KMS-11 (cell line): ENCODE measurements at regions not wholly inside any gene's neighbourhood (a gene's known extent, or its start where the extent isn't known, plus 50 kb on each side); places are given as distances from the start of the nearest gene placed in this dataset.

Source experiments
- H2AFZ ChIP-seq: fragments of 200-600 bp; sonication (generic); 2 replicates; pipeline ENCODE4 v1.6.1; 2016; ENCODE audit warnings: antibody characterized with exemption, mixed run types, low read depth
- H3K27ac ChIP-seq: fragments of 200-600 bp; sonication (generic); 2 replicates; pipeline ENCODE4 v1.6.1; 2016; ENCODE audit warnings: mild to moderate bottlenecking, mixed run types
- H3K27me3 ChIP-seq: fragments of 200-600 bp; sonication (generic); 2 replicates; pipeline ENCODE4 v1.6.1; 2017; ENCODE audit warnings: mild to moderate bottlenecking, low read depth, mixed run types, moderate library complexity; ENCODE audit not compliant: insufficient read depth
- H3K36me3 ChIP-seq: fragments of 200-600 bp; sonication (generic); 2 replicates; pipeline ENCODE4 v1.6.1; 2017; ENCODE audit warnings: mild to moderate bottlenecking, mixed run types; ENCODE audit not compliant: insufficient read depth
- H3K4me1 ChIP-seq: fragments of 200-600 bp; sonication (generic); 2 replicates; pipeline ENCODE4 v1.6.1; 2016; ENCODE audit warnings: mild to moderate bottlenecking, low read depth, mixed run types; ENCODE audit not compliant: poor library complexity, severe bottlenecking
- H3K4me2 ChIP-seq: fragments of 200-600 bp; sonication (generic); 2 replicates; pipeline ENCODE4 v1.7.0; 2016; ENCODE audit warnings: mild to moderate bottlenecking, mixed run types
- H3K4me3 ChIP-seq: fragments of 200-600 bp; sonication (generic); IDR thresholded peaks from 2 replicates; pipeline ENCODE4 v1.6.1; 2017; ENCODE audit warnings: low read depth, low read length, mixed read lengths; ENCODE audit not compliant: insufficient read depth
- H3K79me2 ChIP-seq: fragments of 200-600 bp; sonication (generic); 2 replicates; pipeline ENCODE4 v1.6.1; 2016; ENCODE audit warnings: low read depth, mixed run types; ENCODE audit not compliant: insufficient read depth
- H3K9ac ChIP-seq: fragments of 200-600 bp; sonication (generic); 2 replicates; pipeline ENCODE4 v1.6.1; 2016; ENCODE audit warnings: mild to moderate bottlenecking, mixed run types
- H4K20me1 ChIP-seq: fragments of 200-600 bp; sonication (generic); 2 replicates; pipeline ENCODE4 v1.6.1; 2016; ENCODE audit warnings: mild to moderate bottlenecking, mixed run types; ENCODE audit not compliant: insufficient read depth
- TF ChIP-seq, protein P1 (sequence below): fragments of 200-600 bp; sonication (generic); conservative IDR thresholded peaks from 2 replicates; pipeline ENCODE4 v1.6.1; 2017; ENCODE audit warnings: low read depth, mild to moderate bottlenecking, antibody characterized with exemption, low read length, moderate library complexity, mixed read lengths

DNA sequence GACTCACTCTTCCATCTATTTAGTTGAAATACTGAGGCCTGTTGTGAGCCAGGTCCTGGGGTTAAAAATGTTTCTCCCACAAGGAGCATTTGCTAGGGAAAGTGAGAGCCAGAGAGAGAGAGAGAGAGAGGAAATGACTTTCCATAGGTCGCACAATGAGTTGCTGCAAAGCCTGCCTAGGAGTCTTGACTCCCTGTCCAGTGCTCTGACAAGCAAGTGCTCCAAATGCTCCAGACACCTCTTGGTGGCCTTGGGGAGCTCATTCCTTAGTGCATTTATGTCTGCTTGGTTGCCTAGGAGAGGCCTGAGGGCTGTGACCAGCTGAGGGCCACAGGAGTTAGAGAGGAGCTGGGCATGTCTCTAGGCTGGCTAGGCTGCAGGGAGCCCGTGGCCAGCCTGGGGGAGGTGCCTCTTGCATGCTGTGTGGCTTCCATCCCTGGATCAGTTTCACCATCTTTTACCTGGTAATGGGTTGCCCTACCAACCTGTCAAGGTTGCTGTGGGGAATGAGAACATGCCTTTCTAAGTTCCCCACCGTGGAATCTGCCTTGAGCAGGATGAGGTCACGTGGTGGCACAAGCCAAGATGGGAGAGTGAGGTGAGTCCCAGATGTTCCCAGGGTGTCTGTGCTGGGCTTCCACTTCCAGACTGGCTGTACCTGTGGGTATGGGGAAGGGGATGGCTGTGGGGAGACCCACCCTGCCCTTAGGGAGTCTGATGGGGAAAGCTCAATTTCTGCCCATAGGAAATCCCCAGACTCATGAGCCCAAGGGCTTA, 105.0 kb downstream of the VEGFA start:
- Histone ChIP-seq H3K9ac (no peak overlapping the region), H3K4me1 (no peaks in the 10 kb centered on the region), H3K36me3 (no peaks in the 10 kb centered on the region), H3K4me2 (no peak overlapping the region), H2AFZ (no peak overlapping the region), H4K20me1 (no peaks in the 10 kb centered on the region), H3K27ac (no peak overlapping the region), H3K27me3 (no peaks in the 10 kb centered on the region), H3K79me2 (no peaks in the 10 kb centered on the region), H3K4me3 (no peak overlapping the region)
- TF ChIP-seq, protein P1, sequence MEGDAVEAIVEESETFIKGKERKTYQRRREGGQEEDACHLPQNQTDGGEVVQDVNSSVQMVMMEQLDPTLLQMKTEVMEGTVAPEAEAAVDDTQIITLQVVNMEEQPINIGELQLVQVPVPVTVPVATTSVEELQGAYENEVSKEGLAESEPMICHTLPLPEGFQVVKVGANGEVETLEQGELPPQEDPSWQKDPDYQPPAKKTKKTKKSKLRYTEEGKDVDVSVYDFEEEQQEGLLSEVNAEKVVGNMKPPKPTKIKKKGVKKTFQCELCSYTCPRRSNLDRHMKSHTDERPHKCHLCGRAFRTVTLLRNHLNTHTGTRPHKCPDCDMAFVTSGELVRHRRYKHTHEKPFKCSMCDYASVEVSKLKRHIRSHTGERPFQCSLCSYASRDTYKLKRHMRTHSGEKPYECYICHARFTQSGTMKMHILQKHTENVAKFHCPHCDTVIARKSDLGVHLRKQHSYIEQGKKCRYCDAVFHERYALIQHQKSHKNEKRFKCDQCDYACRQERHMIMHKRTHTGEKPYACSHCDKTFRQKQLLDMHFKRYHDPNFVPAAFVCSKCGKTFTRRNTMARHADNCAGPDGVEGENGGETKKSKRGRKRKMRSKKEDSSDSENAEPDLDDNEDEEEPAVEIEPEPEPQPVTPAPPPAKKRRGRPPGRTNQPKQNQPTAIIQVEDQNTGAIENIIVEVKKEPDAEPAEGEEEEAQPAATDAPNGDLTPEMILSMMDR: no peak

DNA sequence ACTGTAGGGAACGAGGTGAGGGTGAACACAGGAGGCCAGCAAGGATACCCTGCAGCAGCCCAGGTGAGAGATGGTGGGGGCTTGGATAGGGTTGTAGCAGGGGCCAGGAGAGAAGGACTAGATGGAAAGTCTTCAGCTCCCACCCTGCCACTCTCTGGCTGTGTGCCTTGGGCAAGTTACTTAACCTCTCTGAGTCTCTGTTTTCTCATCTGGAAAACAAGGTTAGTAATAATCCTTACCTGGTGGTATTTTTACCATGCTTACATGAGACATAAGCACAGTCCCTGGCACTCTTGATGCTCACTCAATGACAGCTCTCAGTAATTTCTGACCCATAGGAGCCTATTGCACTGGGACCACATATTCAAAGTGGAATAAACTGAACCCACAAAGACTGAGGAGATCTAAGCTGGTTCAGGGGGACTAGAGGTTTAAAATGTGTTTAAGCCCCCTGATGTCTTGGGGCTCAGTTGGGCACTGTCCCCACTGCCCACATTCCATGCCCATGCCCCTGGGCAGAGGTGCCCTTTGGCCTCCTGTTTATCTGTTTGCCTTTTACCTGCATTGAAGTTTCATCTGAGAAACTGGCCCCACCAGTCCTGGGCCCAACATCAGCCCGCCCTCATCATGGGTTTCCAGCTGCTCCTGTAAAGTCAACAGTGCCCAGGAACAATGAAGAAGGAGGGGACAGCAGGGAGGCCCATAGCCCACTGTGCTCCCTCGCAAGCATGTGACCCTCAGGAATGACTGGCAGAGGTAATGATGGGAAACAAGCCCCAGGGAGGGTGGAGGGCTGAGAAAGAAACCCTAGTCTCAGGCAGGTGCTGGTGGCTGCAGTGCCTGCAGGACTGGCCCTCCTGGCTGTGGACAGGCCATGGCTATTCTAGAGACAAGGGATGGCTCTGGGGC, 104.0 kb downstream of the VEGFA start:
- Histone ChIP-seq H3K27me3 (no peaks in the 10 kb centered on the region), H3K36me3 (no peaks in the 10 kb centered on the region), H3K4me1 (no peaks in the 10 kb centered on the region), H3K27ac (no peak overlapping the region), H4K20me1 (no peaks in the 10 kb centered on the region), H3K4me2 (no peak overlapping the region), H3K79me2 (no peaks in the 10 kb centered on the region), H3K4me3 (no peak overlapping the region), H3K9ac (no peak overlapping the region), H2AFZ (no peak overlapping the region)
- TF ChIP-seq, protein P1: no peak

DNA sequence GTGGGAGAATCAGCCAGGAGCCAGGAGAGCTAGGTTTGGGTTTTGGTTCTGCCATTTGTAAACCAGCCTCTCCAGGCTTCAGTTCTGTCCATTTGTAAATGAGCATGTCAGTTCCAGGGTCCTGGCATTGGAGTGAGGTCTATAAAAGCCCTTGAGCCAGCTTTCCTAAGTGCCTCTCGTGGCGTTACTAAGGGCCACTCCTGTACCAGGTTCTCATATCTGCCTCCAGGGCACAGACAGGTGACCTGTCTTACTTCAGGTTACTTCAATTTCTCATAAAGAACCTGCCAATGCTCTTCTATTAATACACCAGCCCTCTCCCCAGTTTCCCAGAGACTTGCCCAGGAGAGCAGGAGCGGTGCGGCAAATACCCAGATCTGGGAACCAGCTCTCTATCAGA, 101.9 kb downstream of the VEGFA start:
- H3K9ac ChIP-seq: no peak overlapping the region
- no peaks in the 10 kb centered on the region for H4K20me1 ChIP-seq
- H3K4me3 ChIP-seq: no peak overlapping the region
- no peaks in the 10 kb centered on the region for H3K36me3 ChIP-seq
- TF ChIP-seq, protein P1: no peak
- no peaks in the 10 kb centered on the region for H3K79me2 ChIP-seq
- no peaks in the 10 kb centered on the region for H3K27me3 ChIP-seq
- no peak overlapping the region for H2AFZ ChIP-seq
- H3K4me1 ChIP-seq: no peaks in the 10 kb centered on the region
- H3K27ac ChIP-seq: no peak overlapping the region
- H3K4me2 ChIP-seq: no peak overlapping the region

DNA sequence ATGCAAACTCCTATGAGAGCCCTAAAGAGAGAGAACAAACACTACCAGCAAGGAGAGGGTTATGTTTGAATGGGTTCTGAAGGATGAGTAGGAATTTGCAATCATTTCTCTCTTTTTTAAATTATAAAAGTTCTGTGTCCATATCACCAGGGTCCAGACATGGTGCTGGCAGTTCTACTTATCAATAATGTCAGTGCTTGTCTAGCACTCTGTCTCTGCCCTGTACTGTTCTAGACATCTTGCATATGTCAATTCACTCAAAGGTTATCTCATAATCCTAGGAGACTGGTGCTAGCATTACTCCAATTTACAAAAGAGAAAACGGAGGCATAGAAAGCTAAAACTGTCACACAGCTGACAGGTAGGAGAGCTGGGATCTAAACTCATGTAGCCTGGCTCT, 101.3 kb downstream of the VEGFA start:
- H4K20me1 ChIP-seq: no peaks in the 10 kb centered on the region
- no peak overlapping the region for H3K4me2 ChIP-seq
- H3K27ac ChIP-seq: no peak overlapping the region
- H2AFZ ChIP-seq: no peak overlapping the region
- H3K79me2 ChIP-seq: no peaks in the 10 kb centered on the region
- no peaks in the 10 kb centered on the region for H3K27me3 ChIP-seq
- no peaks in the 10 kb centered on the region for H3K36me3 ChIP-seq
- TF ChIP-seq, protein P1: no peak
- H3K4me3 ChIP-seq: no peak overlapping the region
- no peak overlapping the region for H3K9ac ChIP-seq
- H3K4me1 ChIP-seq: no peaks in the 10 kb centered on the region
